ENCODE measurements at regions not wholly inside any gene's neighbourhood (a gene's known extent, or its start where the extent isn't known, plus 50 kb on each side); places are given as distances from the start of the nearest gene placed in this dataset.

DNA sequence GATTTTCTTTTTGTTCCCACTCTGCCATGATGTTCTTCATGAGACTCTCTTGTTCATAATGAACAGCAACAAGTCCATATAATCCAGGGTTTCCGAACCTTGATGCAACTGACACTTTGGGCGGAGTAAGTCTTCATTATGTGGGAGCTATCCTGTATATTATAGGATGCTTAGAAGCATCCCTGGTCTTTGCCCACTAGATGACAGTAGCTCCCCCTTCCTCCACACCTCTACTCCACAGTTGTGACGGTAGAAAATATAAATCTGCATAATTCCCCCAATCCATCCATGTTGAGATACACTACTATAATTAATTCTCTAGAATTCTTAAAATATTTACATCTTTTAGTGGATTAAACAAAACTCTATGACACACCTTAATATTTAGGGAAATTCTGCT lies 482.2 kb upstream of the CELF4 start:
- no peak for DNase-seq (ENCODE audit: low read depth in 4 of 4, low spot score in 2 of 4)

DNA sequence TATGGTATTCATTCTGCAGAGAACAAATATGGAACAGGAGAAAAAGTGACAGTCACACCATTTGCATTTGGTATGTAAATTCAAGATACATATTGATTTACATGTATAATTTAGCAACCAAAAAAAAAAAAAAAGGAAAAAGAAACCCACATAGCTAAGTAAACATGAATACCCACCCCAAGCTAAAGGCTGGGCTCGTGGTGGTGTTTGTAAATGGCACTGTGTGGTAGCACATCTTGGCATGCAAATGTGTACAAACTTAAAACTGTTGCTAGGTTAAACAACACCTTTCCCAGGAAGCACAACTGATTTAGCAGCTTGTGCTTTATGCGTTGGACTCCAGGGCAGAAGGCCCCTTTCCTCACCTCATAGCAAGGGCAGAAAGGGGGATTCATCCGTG lies 481.1 kb upstream of the CELF4 start:
- DNase-seq (ENCODE audit: low read depth in 4 of 4, low spot score in 2 of 4) = no peak

DNA sequence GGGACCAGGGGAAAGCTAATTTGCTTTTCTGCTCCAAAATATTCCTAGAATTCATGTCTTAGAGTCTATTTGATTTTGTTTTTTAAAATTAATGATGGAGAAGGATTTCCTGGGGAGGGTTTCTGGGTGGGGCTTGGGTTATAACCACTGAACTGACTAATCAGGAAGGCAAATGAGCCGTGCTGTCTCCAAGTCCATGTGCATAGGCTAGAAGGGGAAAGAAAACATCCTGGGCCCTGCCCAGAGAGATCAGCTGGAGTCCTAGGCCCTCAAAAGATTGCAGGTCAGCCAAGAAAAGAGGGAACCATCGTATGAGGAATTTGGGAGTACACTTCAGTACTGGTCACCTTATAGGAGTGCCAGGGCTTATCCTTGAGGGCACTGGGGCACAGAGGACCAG lies 480.2 kb upstream of the CELF4 start:
- no peak for DNase-seq (ENCODE audit: low read depth in 4 of 4, low spot score in 2 of 4)

DNA sequence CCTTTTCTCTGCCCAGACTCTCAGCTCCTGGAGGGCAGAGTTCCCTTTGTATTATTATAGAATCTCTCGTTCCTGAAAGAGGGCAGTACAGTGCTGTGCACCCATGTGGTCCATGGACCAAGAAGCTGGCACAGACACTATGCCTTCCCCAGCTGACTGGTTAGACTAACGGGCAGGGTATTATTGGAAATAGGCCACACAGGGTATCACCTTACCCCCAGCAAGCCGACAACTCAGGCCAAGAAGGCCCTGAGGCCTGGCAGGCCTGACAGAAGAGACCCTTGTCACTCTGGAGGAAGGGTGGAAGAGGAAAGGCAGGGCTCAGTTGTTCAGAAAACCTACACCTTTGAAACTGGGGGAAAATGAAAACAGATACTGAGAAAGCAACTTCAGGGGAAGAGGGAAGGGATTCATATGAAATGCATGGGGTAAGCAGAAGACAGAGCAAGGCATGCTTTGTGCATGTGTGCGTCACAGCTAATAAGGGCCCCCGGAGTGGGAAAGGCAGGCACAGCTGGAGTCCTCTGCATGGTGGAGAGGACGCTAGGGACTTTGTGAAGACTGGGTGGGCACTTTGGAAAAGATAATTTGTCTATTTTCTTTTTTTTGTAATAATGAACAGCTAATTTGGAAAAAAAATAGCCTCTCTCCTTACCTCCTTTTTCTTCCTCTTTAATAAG lies 476.8 kb upstream of the CELF4 start:
- DNase-seq (ENCODE audit: low read depth in 4 of 4, low spot score in 2 of 4) = no peak

DNA sequence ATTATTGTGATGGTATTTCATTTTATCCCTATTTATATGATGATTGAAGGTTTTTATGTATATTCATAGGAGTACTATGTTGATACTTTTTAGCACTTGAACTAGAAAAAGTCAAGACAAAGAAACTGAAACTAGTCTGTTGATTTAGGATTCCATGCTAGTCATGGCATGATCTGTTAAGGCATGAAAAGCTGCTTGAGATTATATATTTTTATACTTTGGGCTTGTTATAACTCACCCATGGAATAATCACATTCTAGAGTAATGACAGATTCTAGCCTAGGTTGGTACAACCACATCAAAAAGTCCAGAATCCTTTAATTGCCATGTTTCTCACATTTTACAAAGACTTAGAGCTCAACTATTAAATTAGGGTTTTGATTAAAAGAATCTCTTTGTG lies 472.6 kb upstream of the CELF4 start:
- DNase-seq (ENCODE audit: low read depth in 4 of 4, low spot score in 2 of 4) = no peak

DNA sequence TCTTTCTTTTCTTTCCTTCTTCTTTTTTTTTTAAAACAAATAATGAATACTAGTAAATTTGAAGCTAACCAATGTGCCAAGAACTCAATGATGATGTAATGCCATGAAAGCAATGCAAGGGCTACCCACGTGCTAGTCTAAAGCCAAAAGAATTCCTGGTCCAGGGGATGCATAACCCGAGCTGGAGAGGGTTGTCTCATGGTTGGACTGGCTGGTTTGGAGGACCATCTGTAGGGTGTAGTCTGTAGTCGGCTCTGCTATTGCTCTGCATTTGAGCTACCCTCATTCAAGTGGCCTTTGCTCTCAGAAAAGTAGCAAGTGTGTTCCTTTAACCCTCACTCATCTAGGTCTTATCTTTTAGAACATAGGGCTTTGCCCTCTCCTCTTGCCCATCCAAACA lies 469.6 kb upstream of the CELF4 start:
- no peak for DNase-seq (ENCODE audit: low read depth in 4 of 4, low spot score in 2 of 4)

DNA sequence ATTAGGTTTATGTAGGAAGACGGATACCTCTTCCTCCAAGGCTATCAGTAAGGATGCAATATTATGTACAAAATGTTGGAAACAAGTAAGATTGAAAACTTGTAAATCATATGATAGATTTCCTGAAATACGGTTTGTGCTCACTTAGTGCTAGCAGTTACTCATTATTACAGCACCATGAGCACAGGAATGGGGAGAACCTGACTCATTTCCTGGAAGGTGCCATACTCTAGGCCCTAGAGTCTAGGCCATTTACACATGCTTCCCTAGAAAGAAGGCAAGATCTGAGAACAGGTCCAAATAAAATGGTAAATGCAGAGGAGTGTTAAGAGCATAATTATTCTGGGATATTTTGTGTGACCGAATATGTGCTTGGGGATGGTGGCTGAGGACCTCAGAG lies 467.7 kb upstream of the CELF4 start:
- no peak for DNase-seq (ENCODE audit: low read depth in 4 of 4, low spot score in 2 of 4)

DNA sequence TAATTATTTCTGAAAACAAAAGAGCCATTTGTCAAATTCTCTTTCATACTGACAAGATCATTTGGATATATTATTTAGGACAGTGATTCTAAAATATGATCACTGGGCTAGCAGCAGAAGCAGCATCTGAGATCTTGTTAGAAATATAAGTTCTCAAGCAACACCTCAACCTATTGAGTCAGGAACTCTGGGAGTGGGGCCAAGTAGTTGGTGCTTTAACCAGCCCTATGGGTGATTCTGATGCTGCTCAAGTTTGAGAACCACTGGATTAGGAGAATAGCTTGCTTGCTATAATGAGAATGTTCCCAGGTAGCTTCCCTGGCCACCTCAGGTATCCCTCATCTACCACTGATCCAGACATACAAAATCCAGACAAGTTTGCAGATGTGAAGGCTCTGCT lies 466.9 kb upstream of the CELF4 start:
- no peak for DNase-seq (ENCODE audit: low read depth in 4 of 4, low spot score in 2 of 4)

DNA sequence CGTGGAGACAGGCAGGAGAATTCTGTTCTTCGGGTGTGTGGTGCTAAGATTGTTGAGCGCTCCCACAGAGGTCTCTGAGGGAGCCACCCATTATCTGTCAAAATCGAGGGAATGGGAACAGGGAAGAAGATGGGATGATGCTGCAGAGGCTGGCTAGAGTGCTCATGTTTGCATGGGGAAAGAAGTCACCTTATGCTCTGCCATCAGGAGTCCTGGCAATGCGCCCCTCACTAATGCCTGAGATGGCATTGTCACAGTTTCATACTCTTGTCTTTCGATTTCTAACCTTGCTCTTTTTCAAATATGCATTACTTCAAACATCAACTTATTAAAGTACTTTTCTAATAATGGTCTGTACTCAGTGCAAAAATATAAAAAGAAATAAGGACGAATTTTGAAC lies 463.3 kb upstream of the CELF4 start:
- no peak for DNase-seq (ENCODE audit: low read depth in 4 of 4, low spot score in 2 of 4)

DNA sequence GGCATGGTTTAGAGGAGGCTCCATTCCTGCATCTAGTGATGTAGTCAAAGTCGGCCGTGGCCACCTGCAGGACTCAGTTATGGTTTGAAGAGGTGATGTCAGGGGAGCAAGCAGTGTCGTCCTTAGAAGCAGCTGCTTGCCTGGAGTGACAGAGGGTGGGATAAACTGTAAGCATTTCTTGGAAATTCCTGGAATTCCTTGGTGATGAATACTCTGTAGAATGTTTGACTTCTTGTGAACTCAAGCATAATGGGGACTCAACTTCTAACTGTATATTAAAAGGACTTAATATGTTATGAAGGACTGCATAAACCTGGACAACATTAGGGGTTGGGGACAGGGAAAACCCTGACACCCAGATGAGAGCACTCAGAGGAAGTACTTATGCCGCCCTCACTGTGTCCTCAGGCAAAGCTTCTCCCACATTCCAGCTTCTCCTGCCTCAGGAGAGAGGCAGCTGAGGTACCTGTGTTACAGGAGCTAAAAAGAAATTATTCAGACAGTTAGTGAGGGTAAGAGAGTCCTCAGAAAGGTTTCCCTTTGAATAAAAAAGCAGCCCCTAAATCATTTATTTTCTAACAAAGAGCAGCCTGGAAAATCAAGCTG lies 459.9 kb upstream of the CELF4 start:
- no peak for DNase-seq (ENCODE audit: low read depth in 4 of 4, low spot score in 2 of 4)

DNA sequence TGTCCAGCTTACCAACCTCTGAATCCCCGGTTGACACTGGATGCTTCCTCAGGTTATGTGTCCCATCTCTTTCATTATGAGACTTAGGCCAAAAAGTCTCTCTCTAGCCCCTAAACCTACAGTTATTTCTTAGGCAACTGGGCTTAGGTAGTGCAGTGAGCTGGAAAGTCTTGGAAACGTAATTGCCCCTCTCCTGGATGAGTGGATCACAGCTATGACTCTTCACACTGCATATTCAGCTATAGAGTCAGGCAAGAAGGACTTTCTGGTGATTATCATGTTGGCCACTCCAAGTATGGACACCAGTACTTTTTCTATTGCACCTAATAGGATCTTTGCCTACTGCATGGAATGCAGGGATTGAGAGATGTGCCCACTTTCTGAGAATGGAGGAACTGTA lies 458.3 kb upstream of the CELF4 start:
- DNase-seq (ENCODE audit: low read depth in 4 of 4, low spot score in 2 of 4) = no peak

DNA sequence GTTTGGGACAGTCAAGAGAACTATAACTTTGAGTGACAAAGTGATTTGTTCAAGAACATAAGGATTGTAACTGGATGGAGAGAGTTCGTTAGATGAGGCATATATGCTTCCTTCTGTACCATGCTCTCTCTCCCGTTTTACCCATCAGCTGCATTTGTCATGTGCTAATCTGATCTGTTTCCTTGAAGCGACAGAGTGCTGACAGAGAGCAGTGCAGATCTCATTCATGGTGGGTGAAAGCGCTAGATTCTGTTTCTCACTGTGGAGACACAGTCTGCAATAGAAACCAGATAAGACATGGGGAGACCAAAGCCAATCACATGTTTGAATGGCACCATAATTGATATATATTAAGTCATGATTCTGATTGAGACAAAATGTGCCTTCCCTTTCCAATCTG lies 456.6 kb upstream of the CELF4 start:
- no peak for DNase-seq (ENCODE audit: low read depth in 4 of 4, low spot score in 2 of 4)

DNA sequence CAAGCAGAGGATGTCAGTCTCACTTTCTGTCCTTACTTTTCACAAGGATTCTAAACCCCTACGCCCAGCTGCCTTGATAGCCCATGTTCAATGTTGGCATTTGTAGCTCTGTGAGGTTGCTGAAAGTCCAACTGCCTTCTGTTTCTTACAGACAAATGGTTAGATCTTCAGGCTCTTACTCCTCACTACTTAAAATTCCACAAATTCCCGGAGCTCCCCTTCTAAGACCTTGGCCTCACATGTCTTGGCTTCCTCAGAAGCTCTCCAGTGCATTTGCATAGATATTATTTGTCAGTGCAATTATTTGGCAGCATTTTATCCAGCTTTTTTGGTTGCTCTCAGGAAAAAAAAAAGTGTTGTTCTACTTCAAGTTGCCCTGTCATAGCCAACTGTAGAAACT lies 453.7 kb upstream of the CELF4 start:
- DNase-seq (ENCODE audit: low read depth in 4 of 4, low spot score in 2 of 4) = no peak

DNA sequence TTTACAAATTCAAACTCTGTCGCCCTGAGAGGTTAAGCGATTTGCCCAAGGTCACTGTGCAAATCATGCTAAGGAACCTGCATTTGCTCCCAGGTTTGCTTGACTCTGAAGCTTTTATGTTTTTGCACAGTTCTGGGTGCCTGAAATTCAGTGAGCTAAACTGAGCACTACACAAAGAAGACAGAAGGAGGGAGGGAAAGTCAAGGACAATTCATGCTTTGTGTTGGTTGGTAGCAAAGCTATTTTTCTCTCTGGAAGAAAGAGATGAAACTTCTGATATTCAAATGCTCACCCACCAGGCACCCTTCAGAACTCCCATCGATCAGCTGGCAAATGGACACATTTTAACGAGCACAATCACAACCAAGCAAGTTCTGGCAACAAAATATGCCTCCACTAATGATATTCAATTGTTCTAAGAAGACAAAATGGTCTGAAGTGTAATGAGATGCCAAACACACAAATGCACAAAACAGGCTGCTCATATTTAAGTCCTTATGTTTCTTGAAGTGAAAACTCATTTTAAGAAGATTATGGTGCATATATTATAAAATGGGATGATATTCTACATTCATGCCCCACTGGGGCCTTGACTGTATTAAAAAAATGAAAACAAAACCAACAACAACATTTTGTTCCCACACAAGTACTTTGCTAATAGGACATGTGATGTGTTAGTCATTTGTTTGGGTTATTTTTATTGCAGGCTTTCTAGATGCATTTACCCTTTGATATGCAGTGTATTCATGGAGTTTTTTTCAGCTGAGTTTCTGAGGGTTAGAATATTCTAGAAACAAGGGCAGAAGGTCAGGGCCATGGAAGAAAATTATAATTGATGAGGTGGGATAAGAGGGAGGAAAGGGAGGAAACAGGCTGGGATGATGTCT lies 445.6 kb upstream of the CELF4 start:
- no peak for DNase-seq (ENCODE audit: low read depth in 4 of 4, low spot score in 2 of 4)

DNA sequence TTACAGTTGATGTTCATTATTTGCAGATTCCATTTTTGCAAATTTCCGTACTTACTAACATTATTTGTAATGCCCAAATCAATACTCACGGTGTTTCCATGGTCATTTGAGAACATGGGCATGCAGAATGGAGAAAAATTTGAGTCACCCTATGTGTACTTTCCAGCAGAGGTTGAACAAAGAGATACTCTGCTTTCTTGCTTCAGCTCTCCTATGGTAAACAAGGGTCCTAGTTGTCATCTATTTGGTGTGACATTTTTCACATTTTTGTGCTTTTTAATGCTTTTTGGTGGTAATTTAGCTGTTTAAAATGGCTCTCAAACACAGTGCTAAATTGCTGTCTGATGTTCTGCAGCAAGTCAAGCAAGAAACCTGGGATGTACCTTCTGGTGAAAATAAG lies 444.4 kb upstream of the CELF4 start:
- no peak for DNase-seq (ENCODE audit: low read depth in 4 of 4, low spot score in 2 of 4)

DNA sequence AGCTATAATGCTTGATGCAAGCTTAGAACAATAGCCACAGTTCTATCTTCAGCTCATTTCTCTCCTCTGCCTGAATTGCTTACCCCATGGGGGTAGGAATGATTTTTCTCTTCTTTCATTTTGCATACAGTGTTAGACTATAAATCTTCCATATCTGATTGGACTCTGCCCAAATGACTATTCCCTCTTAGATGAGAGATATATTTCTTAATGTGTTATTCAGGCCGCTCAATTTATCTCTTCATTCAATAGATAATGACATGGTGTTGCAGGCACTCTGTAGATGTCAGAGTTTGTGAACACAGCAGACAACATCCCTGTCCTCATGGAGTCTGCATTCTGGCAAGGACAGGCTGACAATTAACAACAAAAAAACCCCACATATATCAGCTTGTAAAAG lies 443.7 kb upstream of the CELF4 start:
- no peak for DNase-seq (ENCODE audit: low read depth in 4 of 4, low spot score in 2 of 4)

DNA sequence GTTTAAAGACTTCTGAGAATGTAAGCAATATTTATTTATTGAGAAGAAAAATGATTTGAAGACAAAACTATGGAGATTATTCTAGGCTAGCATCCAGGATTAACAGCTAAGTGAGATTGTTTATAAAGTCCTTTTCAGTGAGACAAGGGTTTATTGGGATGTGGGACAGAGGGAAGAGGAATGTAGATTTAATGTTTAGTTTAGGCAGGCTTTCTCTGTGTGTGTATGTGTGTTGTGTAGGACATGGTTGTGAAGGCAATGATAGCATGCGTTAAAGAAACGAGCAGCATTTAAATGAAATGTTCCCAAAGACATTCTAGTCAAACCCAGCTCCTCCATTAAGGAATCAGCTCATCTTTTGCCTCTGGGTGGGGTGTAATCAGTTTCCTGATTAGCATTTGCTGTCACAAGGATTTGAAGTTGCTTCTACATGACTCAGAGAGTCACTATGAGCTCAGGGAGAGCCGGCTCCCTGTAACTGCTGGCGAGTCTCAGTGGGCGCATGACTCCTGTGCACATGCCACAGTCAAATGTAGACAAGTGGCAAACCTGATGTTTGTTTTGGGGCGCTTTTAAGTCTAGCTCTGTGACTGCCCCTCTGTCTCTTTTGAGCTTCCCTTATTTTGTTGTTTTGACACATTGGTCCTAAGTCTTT lies 442.2 kb upstream of the CELF4 start:
- DNase-seq (ENCODE audit: low read depth in 4 of 4, low spot score in 2 of 4) = no peak

DNA sequence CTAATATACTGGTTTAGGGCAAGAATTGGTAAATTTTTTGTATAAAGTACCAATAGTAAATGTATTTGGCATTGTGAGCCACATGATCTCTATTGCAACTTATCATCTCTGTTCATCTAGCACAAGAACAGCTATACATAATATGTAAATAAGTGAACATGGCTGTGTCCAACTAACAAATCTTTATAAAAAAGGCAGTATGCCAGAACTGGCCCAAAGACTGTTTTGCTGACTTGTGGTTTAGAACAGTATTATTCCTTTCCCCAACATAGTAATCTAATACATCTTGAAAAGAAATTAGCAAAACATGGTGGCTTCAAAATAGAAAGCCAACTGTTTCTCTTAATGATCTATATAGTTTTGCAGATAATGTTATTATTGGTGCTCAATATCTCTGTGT lies 441.4 kb upstream of the CELF4 start:
- DNase-seq (ENCODE audit: low read depth in 4 of 4, low spot score in 2 of 4) = no peak

DNA sequence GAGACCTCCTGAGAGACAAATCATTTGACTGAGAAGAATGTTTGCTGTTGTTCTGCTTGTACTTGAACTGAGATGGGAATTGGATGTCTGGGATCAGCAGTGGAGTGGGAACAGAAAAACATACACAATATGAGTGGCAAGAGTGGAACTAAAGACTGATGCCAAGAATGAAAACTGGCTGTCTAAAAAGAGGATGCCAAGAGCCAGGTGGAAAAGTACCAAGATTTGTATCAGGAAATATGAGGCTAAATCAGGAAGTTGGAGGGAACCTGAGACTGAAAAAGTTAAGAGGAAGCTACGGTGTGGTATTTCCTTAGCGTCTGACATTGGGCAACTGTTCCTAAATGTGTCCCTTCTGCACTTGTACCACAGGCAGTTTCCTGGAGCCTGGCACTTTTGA lies 440.9 kb upstream of the CELF4 start:
- no peak for DNase-seq (ENCODE audit: low read depth in 4 of 4, low spot score in 2 of 4)

DNA sequence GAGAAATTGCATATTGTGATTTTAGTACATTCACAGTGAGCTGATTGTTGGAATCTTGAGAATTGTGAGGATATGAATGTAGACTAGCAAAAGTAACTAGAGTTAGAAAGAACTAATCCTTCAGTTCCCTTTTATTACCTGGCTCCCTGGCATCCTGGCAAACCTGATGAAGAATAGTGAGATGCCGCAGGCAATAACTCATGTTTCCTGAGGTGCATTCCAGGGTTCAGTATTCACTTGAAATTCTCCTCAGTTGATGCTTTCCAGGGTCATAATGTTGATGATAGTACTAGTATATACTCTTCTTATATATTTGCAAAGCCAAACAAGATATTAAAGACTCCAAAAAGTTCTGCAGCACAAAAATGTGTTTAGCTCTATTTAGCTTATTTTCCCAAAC lies 432.1 kb upstream of the CELF4 start:
- no peak for DNase-seq (ENCODE audit: low read depth in 4 of 4, low spot score in 2 of 4)

DNA sequence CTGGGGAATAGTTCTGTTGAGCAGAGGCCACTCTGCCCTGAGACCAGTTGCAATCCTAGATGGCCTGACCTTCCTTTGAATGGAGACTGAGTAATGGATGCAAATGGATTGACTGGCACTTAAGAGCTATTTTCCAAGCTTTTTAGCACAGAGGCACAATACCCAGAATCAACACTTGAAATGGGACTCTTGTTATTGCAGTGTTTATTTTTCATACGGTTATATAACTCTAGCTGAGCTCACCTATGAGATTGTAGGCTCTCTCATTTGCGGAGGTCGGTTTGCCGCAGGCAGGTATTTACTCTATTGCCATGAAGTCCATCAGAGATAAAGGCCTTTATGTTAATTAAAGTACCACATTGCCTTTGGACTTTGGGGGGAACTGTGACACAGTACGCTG lies 422.3 kb upstream of the CELF4 start:
- DNase-seq (ENCODE audit: low read depth in 4 of 4, low spot score in 2 of 4) = no peak

DNA sequence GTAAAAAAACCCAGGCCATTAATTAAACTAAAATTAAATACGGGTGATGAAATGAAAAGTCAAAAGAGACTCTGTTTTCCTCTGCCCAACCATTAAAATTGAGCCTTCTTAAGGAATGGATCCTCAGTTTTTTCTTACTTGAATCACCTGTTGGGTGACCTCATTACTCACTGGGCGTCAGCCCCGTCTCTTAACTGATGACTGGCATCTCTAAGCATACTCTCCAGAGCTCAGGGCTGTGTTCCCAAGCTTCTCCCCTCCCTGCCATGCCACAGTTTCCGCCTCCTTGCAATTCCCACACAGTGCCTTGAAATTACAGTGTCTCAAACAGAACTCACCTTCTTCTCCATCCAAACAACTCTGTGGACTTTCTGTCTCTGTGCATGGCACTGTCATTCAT lies 421.1 kb upstream of the CELF4 start:
- DNase-seq (ENCODE audit: low read depth in 4 of 4, low spot score in 2 of 4) = no peak

All from left renal cortex interstitium (tissue), 4 donors.